ENCODE measurements at regions not wholly inside any gene's neighbourhood (a gene's known extent, or its start where the extent isn't known, plus 50 kb on each side); places are given as distances from the start of the nearest gene placed in this dataset.

GRCh38 chr6:81093051-81093450 is 659.4 kb downstream of the TENT5A start (continued):
- TF ChIP-seq REST (IDR thresholded peaks at IDR 0.05; ENCODE audit: unreplicated experiment) (no peak), CTCF (conservative IDR thresholded peaks at IDR 0.05; ENCODE audit: low read depth in 2 of 2) (no peak), EZH2 (IDR thresholded peaks at IDR 0.05; ENCODE audit: low read depth, unreplicated experiment) (no peak), NANOG (IDR thresholded peaks at IDR 0.05; ENCODE audit: borderline replicate concordance) (no peak), CREB1 (CRISPR knock-in tag; IDR thresholded peaks at IDR 0.05; ENCODE audit: low read depth) (no peak), EZH2phosphoT487 (IDR thresholded peaks at IDR 0.05; ENCODE audit: unreplicated experiment) (no peak)

- peaks cover 12% of the 10 kb centered on the region for H3K4me1 Mint-ChIP-seq
- DNase-seq (ENCODE audit: low spot score) (no peak), ATAC-seq (no peak)
- Histone ChIP-seq H2AFZ (no peak overlapping the region), H3F3A (replicated peaks; ENCODE audit: low read depth) (no peaks in the 10 kb centered on the region), H3K27ac (ENCODE audit: low read depth) (no peak overlapping the region), H3K4me1 (ENCODE audit: insufficient read depth) (peaks cover 4% of the 10 kb centered on the region; the same call in 1 of the 2 replicates), H3K79me2 (replicated peaks; ENCODE audit: insufficient read depth) (no peaks in the 10 kb centered on the region), H3K4me2 (no peak overlapping the region), H3K27me3 (ENCODE audit: insufficient read depth) (no peaks in the 10 kb centered on the region), H3K9me2 (ENCODE audit: insufficient read depth) (no peaks in the 10 kb centered on the region), H4K20me1 (replicated peaks; ENCODE audit: insufficient read depth) (no peaks in the 10 kb centered on the region), H3K36me3 (ENCODE audit: insufficient read depth) (no peaks in the 10 kb centered on the region), H3K4me3 (no peak overlapping the region)
- H3K4me3 Mint-ChIP-seq = no peak overlapping the region
- no peak overlapping the region for H3K27ac Mint-ChIP-seq
- no peaks in the 10 kb centered on the region for H3K36me3 Mint-ChIP-seq (ENCODE audit: low read depth)
- no peaks in the 10 kb centered on the region for H3K27me3 Mint-ChIP-seq (ENCODE audit: insufficient read depth, low read depth, poor library complexity)
- H3K9me3 Mint-ChIP-seq = no peaks in the 10 kb centered on the region
- TF ChIP-seq JUNB (IDR thresholded peaks at IDR 0.05; ENCODE audit: unreplicated experiment) (no peak), EZH2 (IDR thresholded peaks at IDR 0.05; ENCODE audit: low read depth, unreplicated experiment) (no peak), EZH2phosphoT487 (IDR thresholded peaks at IDR 0.05; ENCODE audit: unreplicated experiment) (no peak), POLR2AphosphoS5 (IDR thresholded peaks at IDR 0.05; ENCODE audit: low read depth) (no peak), CREB1 (CRISPR knock-in tag; IDR thresholded peaks at IDR 0.05; ENCODE audit: low read depth) (no peak), ZNF331 (CRISPR knock-in tag; IDR thresholded peaks at IDR 0.05; ENCODE audit: low read depth) (no peak), ZNF462 (CRISPR knock-in tag; IDR thresholded peaks at IDR 0.05) (no peak), REST (IDR thresholded peaks at IDR 0.05; ENCODE audit: unreplicated experiment) (no peak)
Measured at GRCh38 chr6:81088145-81088544, 664.3 kb downstream of the TENT5A start.

Data from GM23338 (cell line).